GM18951 (cell line): ENCODE measurements at regions not wholly inside any gene's neighbourhood (a gene's known extent, or its start where the extent isn't known, plus 50 kb on each side); places are given as distances from the start of the nearest gene placed in this dataset.
"Not testable (repeated sequence)": the region's sequence is repeated elsewhere in the genome, so short reads cannot be mapped to it uniquely, and the experiment has no call there.

Experiments used
- POLR2A ChIP-seq: IDR thresholded peaks from 4 replicates; pipeline ENCODE4 v1.6.1; 2011; ENCODE audit warnings: mild to moderate bottlenecking; ENCODE audit not compliant: insufficient read length, insufficient read depth; ENCODE audit errors: extremely low read depth
- in situ Hi-C: fragments of 300-500 bp; cut with MboI; formaldehyde crosslinking; loops from one replicate; pipeline ENCODE4 v1.12.0; 2022; ENCODE audit warnings: low sequenced_read_pairs, mixed read lengths, inconsistent platforms; ENCODE audit not compliant: unreplicated experiment

DNA sequence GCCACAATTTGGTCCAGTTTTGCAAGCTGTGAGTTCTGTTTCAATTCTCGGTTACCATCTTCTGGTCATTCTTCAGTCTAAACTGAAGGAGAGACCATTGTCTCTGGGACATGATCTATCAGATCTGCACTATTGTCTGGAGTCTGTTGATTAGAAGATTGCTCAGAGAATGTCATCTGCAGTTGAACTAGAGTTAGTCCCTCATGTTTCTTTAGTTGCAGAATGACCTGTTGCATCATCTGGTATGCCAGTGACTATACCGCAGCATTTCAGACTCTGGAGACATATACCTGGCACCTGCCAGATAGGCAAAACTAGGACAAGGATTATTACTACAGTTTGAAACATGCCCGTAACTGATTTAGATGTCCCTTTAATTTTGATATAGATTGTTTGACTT is 194.8 kb downstream of the LRRC70 start:
- in situ Hi-C loops: no loop called here
- TF ChIP-seq POLR2A: no peak

DNA sequence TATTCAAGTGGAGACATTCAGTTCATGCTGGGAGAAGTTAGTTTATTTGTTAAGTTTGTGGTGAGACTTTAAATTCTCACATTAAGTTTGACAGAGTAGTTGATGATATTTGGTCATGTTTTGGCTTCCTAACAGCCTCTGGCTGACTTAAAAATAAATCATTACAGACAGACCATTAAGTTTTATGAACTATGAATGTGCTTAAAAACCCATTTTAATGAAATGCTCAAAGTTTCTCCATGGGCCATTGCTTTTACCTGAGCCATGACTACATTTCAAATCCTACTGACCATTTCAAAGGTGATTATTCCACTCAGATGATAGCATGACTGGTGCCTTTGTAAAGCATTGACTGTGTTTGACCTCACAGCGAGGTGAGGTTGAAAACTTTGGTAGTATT is 192.7 kb downstream of the LRRC70 start:
- TF ChIP-seq POLR2A: no peak
- in situ Hi-C loops: no loop called here

DNA sequence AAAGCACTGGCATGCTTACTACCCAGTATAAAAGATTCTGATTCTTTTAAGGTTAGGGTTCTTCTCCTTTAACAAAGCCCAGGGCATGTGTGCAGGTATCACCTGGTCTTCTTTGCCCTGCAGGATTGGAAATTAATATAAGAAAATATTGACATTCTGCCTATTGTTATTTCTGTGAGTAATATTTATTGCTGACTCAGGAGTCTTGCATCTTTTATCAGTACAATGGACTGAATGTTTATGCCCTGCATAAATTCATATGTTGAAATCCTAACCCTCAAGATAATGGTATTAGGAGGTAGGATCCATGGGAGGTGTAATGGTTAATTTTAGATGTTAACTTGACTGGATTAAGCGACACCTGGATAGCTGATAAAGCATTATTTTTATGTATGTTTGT is 189.0 kb downstream of the LRRC70 start:
- in situ Hi-C loops: no loop called here
- no peak for TF ChIP-seq POLR2A

DNA sequence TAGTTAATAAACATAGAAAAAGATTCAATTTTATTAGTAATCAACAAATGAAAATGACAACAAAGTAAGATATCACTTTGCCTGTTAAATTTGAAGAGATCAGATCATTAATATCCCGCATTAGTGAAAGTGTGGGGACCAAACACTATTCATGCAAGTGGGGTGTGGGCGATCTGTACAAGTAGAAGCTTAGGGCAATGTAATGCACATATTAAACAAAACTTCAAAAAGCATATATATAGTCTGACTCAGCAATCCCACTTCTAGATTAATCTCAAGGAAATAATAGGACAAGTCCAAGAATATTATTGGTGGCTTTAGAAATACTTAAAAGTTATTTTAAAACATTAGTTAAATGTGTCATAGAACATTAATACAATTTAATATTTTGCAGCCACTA is 188.5 kb downstream of the LRRC70 start:
- in situ Hi-C loops: no loop called here
- no peak for TF ChIP-seq POLR2A

DNA sequence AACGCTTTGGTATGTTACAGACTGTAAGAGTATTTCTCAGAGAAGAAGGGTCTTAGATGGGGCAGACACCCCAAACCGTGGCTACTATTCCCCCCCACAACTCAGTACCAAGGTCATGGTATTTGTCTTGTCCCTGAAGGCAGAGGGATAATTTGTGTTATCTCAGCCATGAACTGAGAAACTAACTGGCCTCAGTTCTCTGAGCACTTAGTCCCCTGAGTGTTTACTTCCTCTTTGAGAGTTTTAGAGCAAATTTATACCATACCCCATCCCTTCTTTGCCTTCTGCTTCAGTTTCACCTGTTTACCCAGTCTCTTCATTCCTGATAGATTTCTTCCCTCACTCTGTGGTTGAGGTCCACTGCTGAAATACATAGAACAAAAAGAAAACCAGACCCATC is 183.9 kb downstream of the LRRC70 start:
- in situ Hi-C loops: no loop called here

DNA sequence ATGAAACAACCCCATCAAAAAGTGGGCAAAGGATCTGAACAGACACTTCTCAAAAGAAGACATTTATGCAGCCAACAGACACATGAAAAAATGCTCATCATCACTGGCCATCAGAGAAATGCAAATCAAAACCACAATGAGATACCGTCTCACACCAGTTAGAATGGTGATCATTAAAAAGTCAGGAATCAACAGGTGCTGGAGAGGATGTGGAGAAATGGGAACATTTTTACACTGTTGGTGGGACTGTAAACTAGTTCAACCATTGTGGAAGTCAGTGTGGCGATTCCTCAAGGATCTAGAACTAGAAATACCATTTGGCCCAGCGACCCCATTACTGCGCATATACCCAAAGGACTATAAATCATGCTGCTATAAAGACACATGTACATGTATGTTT is 179.1 kb downstream of the LRRC70 start:
- in situ Hi-C loops: not testable (repeated sequence)

More for the DNA sequence above, 183.9 kb downstream of the LRRC70 start:
- no peak for TF ChIP-seq POLR2A

DNA sequence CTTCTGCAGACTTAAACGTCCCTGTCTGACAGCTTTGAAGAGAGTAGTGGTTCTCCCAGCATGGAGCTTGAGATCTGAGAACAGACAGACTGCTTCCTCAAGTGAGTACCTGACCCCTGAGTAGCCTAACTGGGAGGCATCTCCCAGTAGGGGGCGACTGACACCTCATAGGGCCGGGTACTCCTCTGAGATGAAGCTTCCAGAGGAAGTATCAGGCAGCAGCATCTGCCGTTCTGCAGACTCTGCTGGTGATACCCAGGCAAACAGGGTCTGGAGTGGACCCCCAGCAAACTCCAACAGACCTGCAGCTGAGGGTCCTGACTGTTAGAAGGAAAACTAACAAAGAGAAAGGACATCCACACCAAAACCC is 174.4 kb downstream of the LRRC70 start:
- in situ Hi-C loops: not testable (repeated sequence)

DNA sequence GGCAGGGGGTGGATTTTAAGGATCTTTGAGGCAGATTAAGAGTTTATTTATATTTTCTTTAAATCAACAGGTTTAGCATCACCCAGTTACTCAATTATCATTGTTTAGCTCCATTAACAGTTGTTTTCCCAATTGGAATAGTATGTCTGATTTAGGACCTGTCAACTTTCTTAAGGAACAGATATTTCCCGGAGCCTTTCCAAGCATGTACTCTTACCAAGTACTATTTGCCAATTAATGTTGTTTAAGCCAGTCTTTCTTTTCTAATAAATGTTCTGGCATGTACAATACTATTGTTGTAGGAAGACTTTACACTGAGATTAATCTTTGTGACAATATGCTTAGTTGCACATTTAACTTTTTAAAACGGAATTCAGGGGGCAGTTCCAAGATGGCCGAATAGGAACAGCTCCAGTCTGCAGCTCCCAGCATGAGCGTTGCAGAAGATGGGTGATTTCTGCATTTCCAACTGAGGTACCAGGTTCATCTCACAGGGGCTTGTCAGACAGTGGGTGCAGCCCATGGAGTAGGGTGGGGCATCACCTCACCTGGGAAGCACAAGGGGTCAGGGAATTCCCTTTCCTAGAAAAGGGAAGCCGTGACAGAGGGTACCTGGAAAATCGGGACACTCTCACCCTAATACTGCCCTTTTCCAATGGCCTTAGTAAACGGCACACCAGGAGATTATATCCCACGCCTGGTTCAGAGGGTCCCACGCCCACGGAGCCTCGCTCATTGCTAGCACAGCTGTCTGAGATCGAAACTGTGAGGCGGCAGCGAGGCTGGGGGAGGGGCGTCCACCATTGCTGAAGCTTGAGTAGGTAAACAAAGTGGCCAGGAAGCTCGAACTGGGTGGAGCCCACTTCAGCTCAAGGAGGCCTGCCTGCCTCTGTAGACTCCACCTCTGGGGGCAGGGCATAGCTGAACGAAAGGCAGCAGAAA is 173.7 kb downstream of the LRRC70 start:
- in situ Hi-C loops: not testable (repeated sequence)

DNA sequence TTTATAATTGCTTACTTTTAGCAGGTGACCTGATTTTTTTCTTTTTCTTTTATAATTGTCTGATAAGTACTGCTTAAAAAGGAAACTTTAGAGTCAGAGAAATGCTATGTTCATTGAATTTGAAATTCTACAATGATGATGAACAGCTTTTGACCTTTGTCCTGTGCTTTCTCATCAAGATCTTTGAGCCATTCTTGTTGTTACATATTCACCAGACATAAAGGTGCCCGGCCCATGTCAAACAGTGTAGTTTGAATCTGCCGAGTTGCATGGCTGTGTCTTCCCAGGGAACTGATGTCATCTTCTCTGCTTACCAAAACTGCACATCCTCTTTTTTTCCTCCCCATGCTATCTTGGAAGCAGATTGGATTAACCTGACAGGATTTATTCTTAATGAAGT is 163.6 kb downstream of the LRRC70 start:
- no peak for TF ChIP-seq POLR2A
- in situ Hi-C loops: no loop called here

DNA sequence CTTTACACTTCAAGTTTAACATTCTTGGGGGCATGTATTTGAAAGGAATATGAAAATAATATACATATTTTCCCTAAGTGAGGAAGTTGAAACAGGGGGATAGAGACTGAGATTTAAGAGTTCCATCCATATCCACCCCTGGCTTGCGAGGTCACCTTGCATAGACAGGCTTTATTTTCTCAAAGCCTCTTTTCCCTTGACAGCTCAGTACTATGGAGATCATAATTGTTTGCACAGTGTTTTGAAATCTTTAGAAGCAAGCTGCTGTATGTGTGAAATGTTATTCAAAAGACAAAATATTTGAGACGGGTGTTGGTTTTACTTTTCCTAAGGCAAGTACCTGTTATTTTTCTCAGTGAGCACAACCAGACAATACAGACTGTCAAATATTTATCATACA is 163.1 kb downstream of the LRRC70 start:
- in situ Hi-C loops: no loop called here
- no peak for TF ChIP-seq POLR2A

DNA sequence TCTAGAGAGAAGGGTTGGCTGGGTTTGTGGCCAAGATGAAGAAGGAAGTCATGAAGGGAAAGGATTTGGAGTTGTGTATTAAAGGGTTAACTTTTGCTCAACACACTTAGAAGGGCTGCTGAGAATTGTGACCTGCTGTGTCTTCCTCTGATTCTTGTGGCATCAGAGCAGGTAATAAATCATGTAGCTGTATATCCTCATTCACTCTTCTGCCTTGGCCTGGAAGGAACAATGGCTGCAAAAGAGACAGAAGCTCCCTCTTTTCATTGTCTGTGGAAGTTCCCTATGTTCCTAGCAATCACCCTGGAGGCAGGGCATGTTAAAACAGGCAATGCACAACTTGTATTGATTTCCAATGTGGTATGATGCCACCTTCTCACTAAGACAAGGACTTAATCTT is 159.1 kb downstream of the LRRC70 start:
- in situ Hi-C loops: no loop called here
- no peak for TF ChIP-seq POLR2A

DNA sequence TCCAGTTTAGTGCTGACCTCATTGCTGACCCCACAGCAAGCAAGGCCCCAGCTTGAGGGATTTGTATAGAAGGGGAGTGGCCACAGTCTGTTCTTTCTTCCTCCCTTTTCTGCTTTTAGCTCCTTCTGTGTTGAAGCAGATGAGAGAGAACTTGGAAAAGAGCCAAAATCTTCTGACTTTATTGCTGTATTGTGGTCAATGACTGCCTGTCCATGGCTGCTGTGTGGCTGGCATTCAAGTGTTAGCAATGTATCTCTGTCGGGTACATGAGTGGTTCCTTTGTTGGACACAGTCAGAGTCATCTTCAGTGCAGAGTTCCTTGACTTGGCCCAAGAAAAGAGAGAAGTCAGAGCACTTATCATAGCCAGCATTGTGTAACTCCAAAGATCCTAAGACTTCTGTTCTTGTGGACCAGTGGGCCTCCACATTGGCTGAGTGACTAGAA is 154.1 kb downstream of the LRRC70 start:
- TF ChIP-seq POLR2A: no peak
- in situ Hi-C loops: no loop called here

DNA sequence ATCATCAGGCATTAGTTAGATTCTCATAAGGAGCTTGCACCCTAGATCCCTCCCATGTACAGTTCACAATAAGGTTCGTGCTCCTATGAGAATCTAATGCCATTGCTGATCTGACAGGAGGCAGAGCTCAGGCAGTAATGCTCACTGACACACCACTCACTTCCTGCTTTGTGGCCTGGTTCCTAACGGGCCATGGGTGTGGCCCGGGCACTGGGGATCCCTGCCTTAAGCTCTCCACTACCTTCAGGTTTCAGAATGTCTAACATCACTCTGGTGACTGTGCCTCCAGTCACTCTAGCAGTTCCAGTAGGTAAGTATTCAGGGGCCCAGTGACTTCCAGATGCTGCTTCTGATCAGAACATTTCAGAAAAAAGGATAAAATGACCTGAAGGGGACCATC is 152.4 kb downstream of the LRRC70 start:
- in situ Hi-C loops: no loop called here
- no peak for TF ChIP-seq POLR2A

DNA sequence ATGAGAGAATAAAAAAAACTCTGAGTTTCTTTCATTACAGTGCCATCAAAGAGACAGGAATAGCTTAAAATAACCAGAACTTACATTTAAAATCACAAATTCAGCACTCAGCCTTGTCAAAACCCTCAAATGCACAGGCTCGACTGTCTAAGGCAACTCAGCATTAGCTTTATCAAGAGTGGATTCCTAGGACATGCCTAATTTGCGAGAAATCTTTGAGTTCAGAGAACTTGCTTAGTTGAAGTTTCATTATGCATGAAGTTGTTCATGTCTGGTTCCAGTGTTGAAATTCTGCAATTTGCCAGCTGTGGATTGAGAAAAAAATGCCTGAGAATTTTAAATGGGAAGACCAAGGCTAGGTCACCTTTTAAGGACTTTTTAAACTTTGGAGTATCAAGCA is 151.1 kb downstream of the LRRC70 start:
- TF ChIP-seq POLR2A: no peak
- in situ Hi-C loops: no loop called here

DNA sequence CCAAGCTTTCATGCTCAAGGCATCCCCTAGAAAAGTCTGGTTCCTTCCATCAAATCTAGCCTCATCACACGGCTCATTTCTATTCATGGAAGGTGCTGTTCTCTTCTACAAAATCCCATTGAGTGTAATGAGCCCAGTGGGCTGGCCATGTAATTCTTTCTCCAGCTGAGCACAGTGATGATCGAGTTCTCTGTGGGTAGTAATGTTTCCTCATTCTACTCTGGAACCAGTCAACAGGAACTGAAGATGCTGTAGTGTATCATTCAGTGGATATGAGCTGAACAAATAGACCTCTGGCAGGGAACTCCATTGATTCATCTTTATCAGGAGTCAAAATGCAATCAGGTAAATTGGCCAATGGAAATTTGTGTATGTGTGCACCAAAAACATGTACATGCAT is 149.2 kb downstream of the LRRC70 start:
- no peak for TF ChIP-seq POLR2A
- in situ Hi-C loops: no loop called here
